Suppressor macrophage treated with lipopolysaccharide for 4 hours (primary cell): ENCODE measurements at regions not wholly inside any gene's neighbourhood (a gene's known extent, or its start where the extent isn't known, plus 50 kb on each side); places are given as distances from the start of the nearest gene placed in this dataset.
"Not testable (repeated sequence)": the region's sequence is repeated elsewhere in the genome, so short reads cannot be mapped to it uniquely, and the experiment has no call there.

ENCODE experiments used
- DNase-seq: peaks from one replicate; pipeline ENCODE4 v3.0.0-alpha.2; 2020

DNA sequence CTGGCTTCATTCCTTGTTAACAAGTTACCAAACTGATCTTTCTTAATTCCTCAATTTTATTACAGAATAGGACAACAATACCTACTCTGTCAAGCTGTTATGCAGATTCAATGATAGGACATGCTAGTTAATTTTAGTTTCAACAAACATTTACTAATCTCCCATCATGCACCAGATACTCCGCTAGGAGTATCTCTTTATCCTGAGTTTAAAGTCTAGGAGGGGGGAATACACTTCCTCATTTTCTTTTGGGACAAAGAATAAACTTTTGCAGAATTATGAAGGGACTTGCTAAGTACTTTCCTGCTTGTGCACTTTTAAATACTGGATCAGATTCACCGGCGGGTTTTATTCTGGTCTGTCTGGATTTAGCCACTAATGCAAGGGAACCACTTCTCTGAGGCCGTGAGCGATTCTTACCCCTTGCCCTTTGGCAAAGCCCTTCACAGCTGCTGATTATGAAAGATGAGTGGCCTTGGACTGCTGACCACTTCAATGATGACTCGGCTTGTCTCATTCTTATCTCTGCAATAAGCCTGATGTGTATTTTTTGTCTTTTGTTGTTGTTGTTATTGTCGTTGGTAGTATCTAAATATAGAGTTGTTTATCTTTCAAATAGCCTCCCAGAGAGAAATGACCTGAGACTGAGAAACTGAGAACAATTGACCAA, 73.9 kb downstream of the RMI1 start:
- no peak for DNase-seq

- DNase-seq: no peak
Measured at GRCh38 chr9:84057662-84058061, 77.1 kb downstream of the RMI1 start.

DNA sequence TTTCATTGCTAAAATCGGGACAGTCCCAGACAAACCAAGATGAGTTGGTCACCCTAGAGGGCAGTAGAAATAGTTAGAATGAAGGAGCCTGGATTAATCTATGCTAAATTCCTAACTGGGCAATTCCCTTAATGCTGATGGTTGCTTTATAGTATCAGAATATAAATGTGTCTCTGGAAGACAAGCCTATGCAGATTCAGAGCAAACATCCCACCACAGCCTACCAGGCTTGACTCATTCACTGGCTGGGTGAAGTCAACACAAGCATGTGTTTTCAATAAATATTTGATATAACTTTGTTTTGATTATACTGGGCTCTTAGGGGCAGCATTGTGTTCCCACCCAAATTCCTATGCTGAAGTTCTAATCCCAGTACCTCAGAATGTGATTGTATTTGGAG, 79.3 kb downstream of the RMI1 start:
- DNase-seq: no peak

DNA sequence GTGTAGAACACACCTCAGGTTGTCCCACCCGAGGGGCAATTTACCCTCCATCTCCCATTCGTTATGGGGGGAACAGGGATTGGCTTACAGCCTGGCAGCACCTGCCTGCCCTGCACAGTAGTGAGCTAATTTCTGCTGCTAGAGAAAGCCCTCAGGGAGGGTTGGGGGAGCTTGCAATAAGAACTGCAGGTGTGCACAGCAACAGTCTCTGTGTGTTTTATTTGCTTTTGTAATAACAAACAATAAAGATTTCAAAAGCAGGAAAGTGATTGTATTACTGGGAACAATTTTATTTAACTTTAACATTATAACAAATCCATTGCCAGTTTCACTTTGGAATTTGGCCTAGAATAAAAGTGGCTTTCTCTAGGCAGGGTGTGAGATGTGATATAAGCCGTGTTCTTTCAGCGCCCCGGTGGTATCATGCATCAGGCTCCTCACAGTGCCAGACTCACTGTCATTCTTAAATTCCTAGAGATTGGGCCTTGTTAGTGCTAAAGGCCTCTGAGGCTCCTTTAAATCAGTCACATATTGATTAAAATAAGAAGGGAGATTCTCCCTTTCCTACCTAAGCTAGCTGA, 81.1 kb downstream of the RMI1 start:
- DNase-seq: no peak

DNA sequence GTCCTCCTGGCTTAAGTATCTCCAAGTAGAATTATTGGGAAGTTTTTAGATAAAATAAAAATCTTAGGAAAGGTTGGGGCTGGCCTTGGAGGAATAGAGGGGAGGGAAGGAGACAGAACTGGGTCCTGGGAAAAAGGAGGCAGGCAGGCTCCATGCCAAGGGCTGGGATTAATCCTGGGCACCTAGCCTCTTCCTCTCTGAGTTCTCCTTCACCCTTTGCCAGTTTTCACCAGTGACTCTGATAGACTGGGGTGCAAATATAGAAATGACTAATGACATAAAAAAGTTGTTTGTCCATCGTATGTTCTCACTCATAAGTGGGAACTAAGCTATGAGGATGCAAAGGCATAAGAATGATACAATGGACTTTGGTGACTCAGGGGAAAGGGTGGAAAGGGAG, 81.9 kb downstream of the RMI1 start:
- DNase-seq: no peak

GRCh38 chr9:84067821-84068220, 87.2 kb downstream of the RMI1 start:
- DNase-seq: no peak

- DNase-seq: no peak
Measured at GRCh38 chr9:84068872-84069271, 88.3 kb downstream of the RMI1 start.

DNA sequence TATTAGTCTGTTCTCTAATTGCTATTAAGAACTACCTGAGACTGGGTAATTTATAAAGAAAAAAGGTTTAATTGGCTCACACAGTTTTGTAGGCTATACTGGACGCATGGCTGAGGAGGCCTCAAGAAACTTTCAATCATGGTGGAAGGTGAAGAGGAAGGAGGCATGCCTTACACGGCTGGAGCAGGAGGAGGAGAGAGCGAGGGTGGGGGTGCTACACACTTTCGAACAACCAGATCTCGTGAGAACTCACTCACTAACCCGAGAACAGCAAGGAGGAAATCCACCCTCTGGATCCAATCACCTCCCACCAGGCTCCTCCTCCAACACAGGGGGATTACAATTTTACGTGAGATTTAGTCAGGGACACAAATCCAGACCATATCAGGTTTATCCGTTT, 90.0 kb downstream of the RMI1 start:
- no peak for DNase-seq

- DNase-seq: no peak
Measured at GRCh38 chr9:84072621-84073180, 92.1 kb downstream of the RMI1 start.

DNA sequence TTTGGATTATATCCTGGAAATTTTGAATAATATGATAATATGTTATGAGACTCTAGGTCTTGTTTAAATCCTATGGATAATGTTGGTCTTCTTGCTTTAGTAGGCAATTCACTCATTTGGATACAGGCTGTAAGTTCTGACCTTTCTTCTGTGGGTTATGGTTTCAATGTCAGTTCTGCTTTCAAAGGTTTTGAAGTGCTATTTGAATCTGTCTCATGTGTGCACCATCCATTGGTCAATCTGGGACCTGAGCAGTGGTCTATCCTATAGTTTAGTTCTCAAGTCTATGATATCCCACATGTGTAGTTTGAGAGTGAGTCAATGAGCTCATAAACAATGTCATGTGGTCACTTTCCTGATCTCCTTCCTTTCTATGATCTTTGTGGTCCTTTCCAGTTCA, 94.4 kb downstream of the RMI1 start:
- no peak for DNase-seq

DNA sequence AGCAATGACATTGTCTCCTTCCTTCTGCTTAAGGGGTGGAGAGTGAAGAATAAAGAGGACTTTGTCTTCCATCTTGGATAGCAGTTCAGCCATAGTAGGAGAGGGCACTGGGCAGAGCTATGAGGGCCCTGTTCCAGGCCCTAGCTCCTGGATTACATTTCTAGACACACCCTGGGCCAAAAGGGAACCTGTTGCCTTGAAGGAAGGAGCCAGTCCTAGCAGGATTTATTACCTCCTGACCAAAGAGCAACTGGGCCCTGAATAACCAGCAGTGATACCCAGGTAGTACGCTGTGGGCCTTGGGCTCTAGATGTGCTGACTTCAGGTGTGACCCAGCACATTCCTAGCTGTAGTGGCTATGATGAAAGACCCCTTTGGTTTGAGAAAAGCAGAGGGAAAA, 95.8 kb downstream of the RMI1 start:
- no peak for DNase-seq

DNA sequence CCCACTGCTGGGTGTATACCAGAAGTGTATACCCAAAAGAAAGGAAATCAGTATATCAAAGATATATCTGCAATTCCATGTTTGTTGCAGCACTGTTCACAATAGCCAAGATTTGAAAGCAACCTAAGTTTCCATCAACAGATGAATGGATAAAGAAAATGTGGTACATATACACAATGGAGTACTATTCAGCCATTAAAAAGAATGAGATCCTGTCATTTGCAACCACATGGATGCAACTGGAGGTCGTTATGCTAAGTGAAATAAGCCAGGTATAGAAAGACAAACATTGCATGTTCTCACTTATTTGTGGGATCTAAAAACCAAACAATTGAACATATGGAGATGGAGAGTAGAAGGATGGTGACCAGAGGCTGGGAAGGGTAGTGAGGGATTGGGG, 97.2 kb downstream of the RMI1 start:
- not testable (repeated sequence) for DNase-seq

- DNase-seq: no peak
Measured at GRCh38 chr9:84079994-84080393, 99.4 kb downstream of the RMI1 start.

DNA sequence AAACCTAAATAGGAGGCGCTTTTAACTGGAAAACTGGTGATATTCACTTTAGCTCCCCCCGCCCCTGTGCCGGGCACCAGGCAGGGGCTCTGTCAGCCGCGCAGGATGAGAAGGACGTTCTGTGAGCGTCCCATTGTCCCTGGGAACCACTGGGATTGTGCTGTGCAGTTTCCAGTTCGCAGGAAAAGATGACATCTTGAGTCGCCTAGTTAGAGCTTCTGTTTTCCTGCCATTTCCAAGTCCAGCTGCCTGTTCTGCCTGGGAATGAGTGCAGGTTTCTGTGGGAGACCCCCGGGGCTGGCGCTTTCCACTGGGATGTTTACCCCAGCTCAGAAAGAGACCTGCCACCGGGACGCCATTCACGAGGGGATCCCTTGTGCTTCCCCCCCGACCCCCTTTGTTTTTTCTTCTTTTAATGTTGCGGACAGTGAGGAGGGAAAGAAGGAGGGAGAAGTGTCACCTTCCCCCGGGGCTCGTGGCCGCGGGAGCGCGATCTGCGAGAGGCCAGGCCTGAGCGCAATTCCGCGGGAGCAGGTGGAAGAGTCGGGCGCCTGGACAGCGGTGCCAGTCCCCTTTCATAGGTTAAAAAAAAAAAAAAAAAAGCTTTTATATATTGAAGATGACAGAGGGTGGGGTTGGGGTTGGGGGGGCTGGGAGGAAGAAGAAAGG, 121.5 kb downstream of the RMI1 start:
- no peak for DNase-seq

DNA sequence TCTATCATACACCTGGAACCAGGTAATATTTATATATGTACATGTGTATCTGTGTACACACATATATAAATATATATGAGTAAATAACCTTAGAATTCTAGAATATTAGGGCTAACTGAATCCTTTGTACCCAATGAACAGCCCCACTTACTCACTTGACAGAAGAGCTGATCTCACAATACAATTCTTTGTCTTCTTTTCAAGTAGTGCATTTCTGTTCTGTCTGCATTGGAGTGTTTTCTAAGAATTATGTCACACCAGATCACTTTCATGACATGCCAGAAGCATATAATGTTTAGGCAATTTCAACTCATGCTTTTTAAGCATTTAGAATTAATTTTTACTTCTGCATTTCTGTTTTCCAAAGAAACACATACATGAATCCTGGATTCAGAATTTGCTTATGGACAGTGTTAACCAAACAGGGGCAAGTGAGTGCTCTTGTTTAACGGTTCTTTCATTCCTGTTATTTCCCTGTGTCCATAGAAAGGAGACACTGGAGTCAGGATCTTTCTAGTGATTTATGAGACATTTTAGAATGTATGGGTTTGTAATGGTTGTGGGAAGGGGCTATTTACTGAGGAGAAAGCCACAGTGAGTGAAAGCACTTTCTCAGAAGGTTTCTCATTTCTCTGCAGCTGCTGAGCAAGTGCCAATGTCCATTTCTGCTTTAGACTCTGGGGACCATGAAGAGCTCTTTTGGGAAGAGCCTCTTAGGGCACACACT, 123.2 kb downstream of the RMI1 start:
- DNase-seq: no peak

DNA sequence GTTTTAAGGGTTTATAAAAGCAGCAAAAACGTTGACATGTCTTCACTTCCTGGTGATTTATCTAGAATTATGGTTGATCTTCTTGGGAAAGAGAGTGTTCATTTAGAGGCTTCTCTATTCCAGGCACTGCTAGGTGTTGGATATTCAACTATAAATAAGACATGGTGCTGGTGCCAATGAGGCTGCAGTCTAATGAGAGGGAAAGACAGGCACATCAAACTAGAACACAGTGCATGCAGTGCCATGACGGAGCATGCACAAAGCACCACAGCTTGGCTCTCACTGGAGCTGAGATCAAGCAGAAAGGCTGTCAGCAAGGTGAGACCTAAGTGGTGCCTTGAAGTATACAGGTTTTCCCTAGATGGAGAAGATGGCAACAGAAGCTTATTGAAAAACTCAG, 126.5 kb downstream of the RMI1 start:
- DNase-seq: no peak

- no peak for DNase-seq
Measured at GRCh38 chr9:84107995-84108394, 127.4 kb downstream of the RMI1 start.

DNA sequence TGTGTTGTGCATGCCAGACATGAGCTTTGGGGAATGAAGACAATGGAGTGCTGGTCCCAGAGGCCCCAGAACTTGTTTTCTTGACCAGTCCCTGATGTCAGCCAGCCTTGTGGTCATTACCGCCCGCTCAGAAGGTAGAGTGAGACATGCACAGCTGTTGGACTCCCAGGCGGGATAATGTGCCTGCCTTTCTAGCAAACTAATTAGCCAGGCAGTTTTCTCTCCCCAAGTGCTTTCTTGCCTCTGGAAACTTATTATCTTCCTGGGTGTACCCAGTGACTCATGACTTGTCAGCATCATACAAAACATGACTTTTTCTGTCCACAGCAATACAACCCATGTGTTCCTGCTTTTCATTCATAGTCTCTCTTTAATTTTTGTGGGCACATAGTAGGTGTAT, 131.1 kb downstream of the RMI1 start:
- no peak for DNase-seq

DNA sequence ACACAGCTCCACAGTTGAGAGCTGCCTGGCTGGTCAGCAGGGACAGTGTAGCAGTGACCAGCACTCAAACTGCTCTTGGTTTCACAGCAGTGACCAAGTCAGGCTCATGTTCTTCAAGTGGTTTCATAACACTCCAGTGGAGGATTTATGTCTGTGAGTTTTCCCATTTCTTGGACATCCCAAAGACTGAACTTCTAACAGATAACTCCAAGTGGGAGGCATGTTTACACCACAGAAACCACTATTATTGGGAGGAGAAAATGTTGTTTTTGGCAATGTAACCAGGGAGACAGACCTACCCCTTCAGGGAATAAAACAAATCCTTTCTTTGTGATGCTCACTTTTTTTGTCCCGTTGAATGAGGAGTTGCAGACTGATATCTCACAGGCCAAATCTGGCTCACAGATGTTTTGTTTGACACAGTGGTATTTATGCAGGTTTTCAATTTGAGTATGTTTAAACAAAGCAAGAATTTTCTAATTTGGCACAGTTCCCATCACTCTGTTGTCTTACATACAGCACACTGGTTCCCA, 141.5 kb downstream of the RMI1 start:
- no peak for DNase-seq

GRCh38 chr9:84122572-84122971, 142.0 kb downstream of the RMI1 start:
- DNase-seq: no peak

- no peak for DNase-seq
Measured at GRCh38 chr9:84123648-84124406, 143.2 kb downstream of the RMI1 start.

DNA sequence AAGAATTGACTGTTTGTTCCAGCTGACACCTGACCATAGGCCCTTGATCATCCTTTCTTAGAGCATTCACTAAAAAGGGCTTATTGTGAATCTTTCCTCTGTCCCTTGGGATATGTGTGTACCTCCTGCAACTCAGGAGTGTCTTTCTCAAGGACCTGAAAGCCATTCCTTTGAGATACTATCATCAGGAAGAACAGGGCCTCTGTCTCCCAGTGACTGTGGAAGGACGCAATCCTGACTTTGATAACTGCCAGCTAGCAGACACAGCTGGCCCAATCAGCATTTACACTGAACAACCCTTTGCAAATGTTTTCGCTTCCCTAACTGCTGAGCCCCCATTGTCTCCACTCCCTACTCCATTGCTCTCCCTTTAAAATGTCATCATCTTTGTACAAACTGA, 144.4 kb downstream of the RMI1 start:
- no peak for DNase-seq

GRCh38 chr9:84129529-84129928, 148.9 kb downstream of the RMI1 start:
- DNase-seq: no peak
